ENCODE measurements at regions not wholly inside any gene's neighbourhood (a gene's known extent, or its start where the extent isn't known, plus 50 kb on each side); places are given as distances from the start of the nearest gene placed in this dataset.

DNA sequence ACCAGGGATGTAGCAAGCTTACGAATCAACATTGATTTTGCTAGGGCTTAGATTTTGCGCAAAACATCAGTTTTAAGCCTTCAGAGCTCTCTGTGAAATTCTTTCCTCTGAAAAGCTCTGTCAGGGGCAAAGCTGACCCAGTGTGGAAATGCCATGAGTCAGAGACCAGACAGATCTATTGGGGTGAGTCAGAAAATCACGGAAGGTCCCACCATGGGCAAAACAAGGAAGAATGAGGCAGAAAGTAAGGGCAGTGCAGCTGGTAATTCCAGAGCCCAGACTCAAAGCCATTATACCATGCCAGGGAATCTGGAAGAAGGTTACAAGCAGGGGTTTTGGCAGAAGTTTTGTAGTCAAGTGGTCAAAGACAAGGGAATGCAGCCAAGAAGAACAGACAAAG lies 256.6 kb upstream of the CTAGE1 start:
- Histone ChIP-seq H3K4me1 (ENCODE audit: control insufficient read depth, insufficient read depth, low read length) (no peaks in the 10 kb centered on the region; the same call in 1 of the 2 replicates), H3K27ac (ENCODE audit: control insufficient read depth, insufficient read depth) (no peak overlapping the region), H3K9me3 (replicated peaks; ENCODE audit: control insufficient read depth, insufficient read depth, low read length) (no peaks in the 10 kb centered on the region; the same call in 2 of the 3 replicates), H2AFZ (ENCODE audit: control insufficient read depth, low read depth, low read length) (no peak overlapping the region), H3K27me3 (replicated peaks in 1 of 2; ENCODE audit: control insufficient read depth in 2 of 2, insufficient read depth in 2 of 2, low read length in 1 of 2) (no peaks in the 10 kb centered on the region; a peak in 1 of 4 replicates), H4K20me1 (ENCODE audit: control insufficient read depth, insufficient read depth) (no peaks in the 10 kb centered on the region), H3K4me3 (no peak overlapping the region), H3K36me3 (ENCODE audit: control insufficient read depth in 2 of 2, insufficient read depth in 2 of 2, low read length in 1 of 2) (no peaks in the 10 kb centered on the region), H3K79me2 (ENCODE audit: control insufficient read depth, insufficient read depth, low read length) (no peaks in the 10 kb centered on the region), H3K4me2 (ENCODE audit: control insufficient read depth, insufficient read depth) (no peak overlapping the region), H3K9ac (ENCODE audit: control insufficient read depth, insufficient read depth, low read length) (no peak overlapping the region)
- SMC1A ChIA-PET (ENCODE audit: uncharacterized antibody, unreplicated experiment) = interaction anchor here (1.6 kb wide), 1 partner anchor 30 kb away, joined by 3 read pairs; no protein-coding TSS in a partner anchor
- BruUV-seq (replicated peaks) = no TSS peak
- no peak for ATAC-seq
- WGBS (ENCODE audit: insufficient coverage, insufficient replicate concordance, low lambda C conversion rate, missing lambda C conversion rate) = 47% methylated on average over 3 of the region's 3 CpGs
- DNase-seq (ENCODE audit: low read depth, low spot score) = no peak
- no peak for FAIRE-seq
- RAD21 ChIA-PET (ENCODE audit: unreplicated experiment) = no interaction called here
- CTCF ChIA-PET = interaction anchor here (1.1 to 1.9 kb wide), 2 partner anchors 30 to 62 kb away, joined by 3 to 7 read pairs; no protein-coding TSS in a partner anchor
- TF ChIP-seq BRCA1 (IDR thresholded peaks at IDR 0.05; ENCODE audit: low read depth, low read length) = no peak
- TF ChIP-seq, protein P1, sequence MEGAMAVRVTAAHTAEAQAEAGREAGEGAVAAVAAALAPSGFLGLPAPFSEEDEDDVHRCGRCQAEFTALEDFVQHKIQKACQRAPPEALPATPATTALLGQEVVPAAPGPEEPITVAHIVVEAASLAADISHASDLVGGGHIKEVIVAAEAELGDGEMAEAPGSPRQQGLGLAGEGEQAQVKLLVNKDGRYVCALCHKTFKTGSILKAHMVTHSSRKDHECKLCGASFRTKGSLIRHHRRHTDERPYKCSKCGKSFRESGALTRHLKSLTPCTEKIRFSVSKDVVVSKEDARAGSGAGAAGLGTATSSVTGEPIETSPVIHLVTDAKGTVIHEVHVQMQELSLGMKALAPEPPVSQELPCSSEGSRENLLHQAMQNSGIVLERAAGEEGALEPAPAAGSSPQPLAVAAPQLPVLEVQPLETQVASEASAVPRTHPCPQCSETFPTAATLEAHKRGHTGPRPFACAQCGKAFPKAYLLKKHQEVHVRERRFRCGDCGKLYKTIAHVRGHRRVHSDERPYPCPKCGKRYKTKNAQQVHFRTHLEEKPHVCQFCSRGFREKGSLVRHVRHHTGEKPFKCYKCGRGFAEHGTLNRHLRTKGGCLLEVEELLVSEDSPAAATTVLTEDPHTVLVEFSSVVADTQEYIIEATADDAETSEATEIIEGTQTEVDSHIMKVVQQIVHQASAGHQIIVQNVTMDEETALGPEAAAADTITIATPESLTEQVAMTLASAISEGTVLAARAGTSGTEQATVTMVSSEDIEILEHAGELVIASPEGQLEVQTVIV (IDR thresholded peaks at IDR 0.05; ENCODE audit: borderline replicate concordance, partially characterized antibody) = no peak
- intact Hi-C loops (cut with micrococcal nuclease; ENCODE audit: unreplicated experiment) = no loop called here
- in situ Hi-C loops (cut with MboI) = no loop called here
- POLR2A ChIA-PET = no interaction called here

- no TSS peak for BruUV-seq (replicated peaks)
- no peak overlapping the region for H3K9ac ChIP-seq (ENCODE audit: control insufficient read depth, insufficient read depth, low read length)
- ChIA-PET POLR2A (no interaction called here), SMC1A (ENCODE audit: uncharacterized antibody, unreplicated experiment) (interaction anchor here (1.6 kb wide), 1 partner anchor 29 kb away, joined by 3 read pairs; no protein-coding TSS in a partner anchor), CTCF (interaction anchor here (1.1 kb wide), 1 partner anchor 63 kb away, joined by 3 read pairs; no protein-coding TSS in a partner anchor), RAD21 (ENCODE audit: unreplicated experiment) (no interaction called here)
- no peak overlapping the region for H3K27ac ChIP-seq (ENCODE audit: control insufficient read depth, insufficient read depth)
- FAIRE-seq (no peak), DNase-seq (ENCODE audit: low read depth, low spot score) (no peak), ATAC-seq (no peak)
- H2AFZ ChIP-seq (ENCODE audit: control insufficient read depth, low read depth, low read length) = no peak overlapping the region
- H3K9me3 ChIP-seq (replicated peaks; ENCODE audit: control insufficient read depth, insufficient read depth, low read length) = no peaks in the 10 kb centered on the region; the same call in 2 of the 3 replicates
- intact Hi-C loops (cut with micrococcal nuclease; ENCODE audit: unreplicated experiment) = no loop called here
- in situ Hi-C loops (cut with MboI) = no loop called here
- TF ChIP-seq, protein P2, sequence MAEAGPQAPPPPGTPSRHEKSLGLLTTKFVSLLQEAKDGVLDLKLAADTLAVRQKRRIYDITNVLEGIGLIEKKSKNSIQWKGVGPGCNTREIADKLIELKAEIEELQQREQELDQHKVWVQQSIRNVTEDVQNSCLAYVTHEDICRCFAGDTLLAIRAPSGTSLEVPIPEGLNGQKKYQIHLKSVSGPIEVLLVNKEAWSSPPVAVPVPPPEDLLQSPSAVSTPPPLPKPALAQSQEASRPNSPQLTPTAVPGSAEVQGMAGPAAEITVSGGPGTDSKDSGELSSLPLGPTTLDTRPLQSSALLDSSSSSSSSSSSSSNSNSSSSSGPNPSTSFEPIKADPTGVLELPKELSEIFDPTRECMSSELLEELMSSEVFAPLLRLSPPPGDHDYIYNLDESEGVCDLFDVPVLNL (IDR thresholded peaks at IDR 0.05; ENCODE audit: low read depth, low read length) = no peak
- TF ChIP-seq TCF3 (IDR thresholded peaks at IDR 0.05; ENCODE audit: borderline replicate concordance, insufficient read depth, low read depth, low read length) (no peak), SREBF1 (IDR thresholded peaks at IDR 0.05; ENCODE audit: low read length) (no peak), DPF2 (IDR thresholded peaks at IDR 0.05) (no peak), HDAC6 (IDR thresholded peaks at IDR 0.05; ENCODE audit: unreplicated experiment) (no peak)
- H3K27me3 ChIP-seq (replicated peaks in 1 of 2; ENCODE audit: control insufficient read depth in 2 of 2, insufficient read depth in 2 of 2, low read length in 1 of 2) = peaks cover 0 to under 1% of the 10 kb centered on the region in 2 experiments; a peak in 1 of 4 replicates
- H3K4me3 ChIP-seq = no peak overlapping the region
- no peaks in the 10 kb centered on the region for H3K36me3 ChIP-seq (ENCODE audit: control insufficient read depth in 2 of 2, insufficient read depth in 2 of 2, low read length in 1 of 2)
- no peaks in the 10 kb centered on the region for H4K20me1 ChIP-seq (ENCODE audit: control insufficient read depth, insufficient read depth)
- H3K79me2 ChIP-seq (ENCODE audit: control insufficient read depth, insufficient read depth, low read length) = no peaks in the 10 kb centered on the region
- no peak overlapping the region for H3K4me2 ChIP-seq (ENCODE audit: control insufficient read depth, insufficient read depth)
- H3K4me1 ChIP-seq (ENCODE audit: control insufficient read depth, insufficient read depth, low read length) = no peaks in the 10 kb centered on the region; the same call in 1 of the 2 replicates
Measured at GRCh38 chr18:22675006-22675405, 257.3 kb upstream of the CTAGE1 start.

All from GM12878 (cell line).